Ishikawa (cell line): ENCODE measurements at regions not wholly inside any gene's neighbourhood (a gene's known extent, or its start where the extent isn't known, plus 50 kb on each side); places are given as distances from the start of the nearest gene placed in this dataset.

ENCODE experiments used
- CEBPB ChIP-seq: IDR thresholded peaks from 2 replicates; pipeline ENCODE4 v1.6.1; 2012
- CREB1 ChIP-seq: IDR thresholded peaks from 2 replicates; pipeline ENCODE4 v1.6.1; 2012; ENCODE audit warnings: low read depth
- EGR1 ChIP-seq: IDR thresholded peaks from 2 replicates; pipeline ENCODE4 v1.6.1; 2012
- EP300 ChIP-seq: IDR thresholded peaks from 2 replicates; pipeline ENCODE4 v1.6.1; 2012; ENCODE audit warnings: borderline replicate concordance
- FOXM1 ChIP-seq: IDR thresholded peaks from 2 replicates; pipeline ENCODE4 v1.6.1; 2012; ENCODE audit warnings: low read depth, borderline replicate concordance
- NFIC ChIP-seq: IDR thresholded peaks from 2 replicates; pipeline ENCODE4 v1.6.1; 2012
- RAD21 ChIP-seq: IDR thresholded peaks from 2 replicates; pipeline ENCODE4 v1.6.1; 2012; ENCODE audit warnings: low read depth
- TAF1 ChIP-seq: IDR thresholded peaks from 2 replicates; pipeline ENCODE4 v1.6.1; 2012; ENCODE audit warnings: low read depth, mild to moderate bottlenecking
- TCF12 ChIP-seq: IDR thresholded peaks from 2 replicates; pipeline ENCODE4 v1.6.1; 2012; ENCODE audit warnings: low read depth
- TEAD4 ChIP-seq: IDR thresholded peaks from 2 replicates; pipeline ENCODE4 v1.6.1; 2012
- YY1 ChIP-seq: IDR thresholded peaks from 2 replicates; pipeline ENCODE4 v1.6.1; 2012; ENCODE audit warnings: low read depth
- ZBTB7A ChIP-seq: IDR thresholded peaks from 2 replicates; pipeline ENCODE4 v1.6.1; 2012; ENCODE audit warnings: low read depth
- TF ChIP-seq, protein P1 (sequence below): IDR thresholded peaks from 2 replicates; pipeline ENCODE4 v1.6.1; 2012; ENCODE audit warnings: low read depth, mild to moderate bottlenecking
- TF ChIP-seq, protein P2 (sequence below): IDR thresholded peaks from 2 replicates; pipeline ENCODE4 v1.6.1; 2012
- TF ChIP-seq, protein P3 (sequence below): IDR thresholded peaks from 2 replicates; pipeline ENCODE4 v1.6.1; 2012

DNA sequence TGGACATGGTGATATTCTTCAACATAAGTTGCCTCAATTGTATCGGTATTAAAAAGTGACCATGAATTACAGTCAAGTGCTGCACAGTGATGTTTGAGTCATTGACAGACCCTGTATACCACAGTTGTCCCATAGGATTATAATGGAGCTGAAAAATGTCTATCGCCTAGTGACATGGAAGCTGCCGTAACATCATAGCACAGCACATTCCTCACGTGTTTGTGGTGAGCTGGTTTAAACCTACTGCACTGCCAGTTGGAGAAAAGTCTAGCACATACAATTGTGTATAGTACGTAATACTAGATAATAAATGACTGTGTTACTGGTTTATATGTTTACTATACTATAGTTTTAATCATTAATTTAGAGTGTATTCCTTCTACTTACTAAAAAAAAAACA, 150.2 kb downstream of the CDH26 start:
- TF ChIP-seq RAD21 (no peak), TEAD4 (no peak), CREB1 (no peak), CEBPB (no peak), ZBTB7A (no peak), YY1 (no peak), NFIC (no peak), TAF1 (no peak), FOXM1 (no peak), EGR1 (no peak), EP300 (no peak), TCF12 (no peak)
- TF ChIP-seq, protein P1, sequence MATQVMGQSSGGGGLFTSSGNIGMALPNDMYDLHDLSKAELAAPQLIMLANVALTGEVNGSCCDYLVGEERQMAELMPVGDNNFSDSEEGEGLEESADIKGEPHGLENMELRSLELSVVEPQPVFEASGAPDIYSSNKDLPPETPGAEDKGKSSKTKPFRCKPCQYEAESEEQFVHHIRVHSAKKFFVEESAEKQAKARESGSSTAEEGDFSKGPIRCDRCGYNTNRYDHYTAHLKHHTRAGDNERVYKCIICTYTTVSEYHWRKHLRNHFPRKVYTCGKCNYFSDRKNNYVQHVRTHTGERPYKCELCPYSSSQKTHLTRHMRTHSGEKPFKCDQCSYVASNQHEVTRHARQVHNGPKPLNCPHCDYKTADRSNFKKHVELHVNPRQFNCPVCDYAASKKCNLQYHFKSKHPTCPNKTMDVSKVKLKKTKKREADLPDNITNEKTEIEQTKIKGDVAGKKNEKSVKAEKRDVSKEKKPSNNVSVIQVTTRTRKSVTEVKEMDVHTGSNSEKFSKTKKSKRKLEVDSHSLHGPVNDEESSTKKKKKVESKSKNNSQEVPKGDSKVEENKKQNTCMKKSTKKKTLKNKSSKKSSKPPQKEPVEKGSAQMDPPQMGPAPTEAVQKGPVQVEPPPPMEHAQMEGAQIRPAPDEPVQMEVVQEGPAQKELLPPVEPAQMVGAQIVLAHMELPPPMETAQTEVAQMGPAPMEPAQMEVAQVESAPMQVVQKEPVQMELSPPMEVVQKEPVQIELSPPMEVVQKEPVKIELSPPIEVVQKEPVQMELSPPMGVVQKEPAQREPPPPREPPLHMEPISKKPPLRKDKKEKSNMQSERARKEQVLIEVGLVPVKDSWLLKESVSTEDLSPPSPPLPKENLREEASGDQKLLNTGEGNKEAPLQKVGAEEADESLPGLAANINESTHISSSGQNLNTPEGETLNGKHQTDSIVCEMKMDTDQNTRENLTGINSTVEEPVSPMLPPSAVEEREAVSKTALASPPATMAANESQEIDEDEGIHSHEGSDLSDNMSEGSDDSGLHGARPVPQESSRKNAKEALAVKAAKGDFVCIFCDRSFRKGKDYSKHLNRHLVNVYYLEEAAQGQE = no peak
- TF ChIP-seq, protein P2, sequence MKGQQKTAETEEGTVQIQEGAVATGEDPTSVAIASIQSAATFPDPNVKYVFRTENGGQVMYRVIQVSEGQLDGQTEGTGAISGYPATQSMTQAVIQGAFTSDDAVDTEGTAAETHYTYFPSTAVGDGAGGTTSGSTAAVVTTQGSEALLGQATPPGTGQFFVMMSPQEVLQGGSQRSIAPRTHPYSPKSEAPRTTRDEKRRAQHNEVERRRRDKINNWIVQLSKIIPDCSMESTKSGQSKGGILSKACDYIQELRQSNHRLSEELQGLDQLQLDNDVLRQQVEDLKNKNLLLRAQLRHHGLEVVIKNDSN = no peak

DNA sequence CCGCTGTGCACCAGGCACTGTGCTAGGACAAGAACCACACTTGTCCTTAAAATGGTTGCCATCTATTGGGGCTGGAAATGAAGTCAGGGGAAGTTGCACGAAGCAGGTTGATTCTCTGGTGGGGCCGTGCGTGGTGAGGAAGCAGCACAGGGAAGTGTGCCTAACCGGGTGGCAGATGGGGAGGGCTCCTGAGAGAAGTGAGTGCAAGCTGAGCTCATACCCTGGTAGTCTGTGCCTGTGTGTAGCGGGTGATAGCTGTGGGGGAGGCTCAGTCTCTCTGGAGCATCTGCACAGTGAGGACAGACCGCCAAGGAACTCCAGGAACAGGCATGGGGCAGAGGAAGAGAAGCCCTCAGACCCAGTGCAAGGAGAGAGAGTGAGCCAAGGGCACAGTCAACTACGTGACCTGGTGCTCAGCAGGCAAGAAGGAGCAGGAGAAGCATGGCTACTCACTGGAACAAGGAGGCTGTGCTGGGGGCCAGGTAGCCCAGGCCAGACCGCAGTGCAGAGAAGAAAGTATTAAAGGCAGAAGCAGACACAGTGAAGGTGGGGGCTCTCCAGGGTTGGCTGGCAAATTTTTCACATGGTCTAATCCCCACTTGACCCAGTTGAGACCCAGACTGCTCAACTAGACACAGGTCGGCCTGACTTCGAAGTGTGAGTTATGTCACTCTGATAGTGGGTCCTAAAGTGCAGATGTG, 155.0 kb downstream of the CDH26 start:
- TF ChIP-seq CREB1 (no peak), EP300 (no peak), RAD21 (no peak), YY1 (no peak), NFIC (no peak), FOXM1 (no peak), EGR1 (no peak), TCF12 (no peak), TAF1 (no peak), TEAD4 (no peak), CEBPB (no peak), ZBTB7A (no peak)
- TF ChIP-seq, protein P1 = no peak
- TF ChIP-seq, protein P2 = no peak
- TF ChIP-seq, protein P3, sequence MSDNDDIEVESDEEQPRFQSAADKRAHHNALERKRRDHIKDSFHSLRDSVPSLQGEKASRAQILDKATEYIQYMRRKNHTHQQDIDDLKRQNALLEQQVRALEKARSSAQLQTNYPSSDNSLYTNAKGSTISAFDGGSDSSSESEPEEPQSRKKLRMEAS = no peak

DNA sequence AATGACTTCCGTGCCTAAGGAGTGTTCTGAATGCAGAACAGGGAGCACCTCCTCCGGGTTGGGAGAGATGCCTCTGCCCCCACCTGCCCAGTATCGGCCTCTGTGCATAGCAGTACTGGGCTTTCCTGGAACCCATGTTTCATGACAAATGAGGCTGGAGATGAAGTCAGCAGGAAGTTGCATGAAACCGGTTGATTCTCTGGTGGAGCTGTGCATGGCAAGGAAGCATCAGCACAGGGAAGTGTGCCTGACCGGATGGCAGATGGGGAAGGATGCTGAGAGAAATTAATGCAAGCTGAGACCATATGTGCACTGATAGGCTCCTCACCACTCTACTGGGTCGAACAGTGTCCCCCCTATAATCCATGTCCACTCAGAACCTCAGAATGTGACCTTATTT, 155.5 kb downstream of the CDH26 start:
- TF ChIP-seq FOXM1 = no peak
- TF ChIP-seq TAF1 = no peak
- TF ChIP-seq TEAD4 = no peak
- TF ChIP-seq EGR1 = no peak
- TF ChIP-seq, protein P3 = no peak
- TF ChIP-seq, protein P1 = no peak
- no peak for TF ChIP-seq CREB1
- no peak for TF ChIP-seq EP300
- no peak for TF ChIP-seq ZBTB7A
- no peak for TF ChIP-seq RAD21
- TF ChIP-seq TCF12 = no peak
- TF ChIP-seq, protein P2 = no peak
- no peak for TF ChIP-seq CEBPB
- no peak for TF ChIP-seq NFIC
- TF ChIP-seq YY1 = no peak

DNA sequence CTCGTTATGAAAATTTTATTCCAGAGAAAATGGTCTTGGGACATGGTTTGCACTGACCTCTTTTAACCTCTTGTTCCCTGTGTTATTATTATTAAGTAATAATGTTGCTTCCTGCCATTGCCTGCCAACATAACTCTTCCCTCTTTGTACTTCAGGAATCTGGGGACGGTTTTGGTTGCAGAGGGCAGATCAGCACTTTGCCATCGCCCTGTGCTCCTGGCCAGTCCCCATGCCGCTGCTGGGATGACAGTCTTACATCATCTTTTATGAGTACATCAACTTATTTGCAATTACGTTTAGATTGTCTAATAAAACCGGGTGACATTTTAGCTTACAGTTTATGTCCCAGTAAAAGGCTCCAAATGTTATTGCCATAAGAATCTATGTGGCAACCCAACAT, 157.2 kb downstream of the CDH26 start:
- TF ChIP-seq ZBTB7A (no peak), EGR1 (no peak), YY1 (no peak), NFIC (no peak), TEAD4 (no peak), EP300 (no peak), CREB1 (no peak), TAF1 (no peak), TCF12 (no peak), RAD21 (no peak), CEBPB (no peak), FOXM1 (no peak)
- TF ChIP-seq, protein P2 = no peak
- TF ChIP-seq, protein P3 = no peak
- TF ChIP-seq, protein P1 = no peak
